WTC11 (cell line): ENCODE measurements at regions not wholly inside any gene's neighbourhood (a gene's known extent, or its start where the extent isn't known, plus 50 kb on each side); places are given as distances from the start of the nearest gene placed in this dataset.

Source experiments
- IRF2 ChIP-seq: sonication (generic); formaldehyde crosslinking; IDR thresholded peaks from 2 replicates; pipeline ENCODE4 v1.8.0; 2022; ENCODE audit warnings: low read depth, missing genetic modification reagents, borderline replicate concordance
- NR1H2 ChIP-seq: sonication (generic); formaldehyde crosslinking; IDR thresholded peaks from 2 replicates; pipeline ENCODE4 v1.9.0; 2021; ENCODE audit warnings: mild to moderate bottlenecking, moderate library complexity, missing genetic modification reagents
- ZNF121 ChIP-seq: sonication (generic); formaldehyde crosslinking; IDR thresholded peaks from 2 replicates; pipeline ENCODE4 v1.8.0; 2023; ENCODE audit warnings: missing genetic modification reagents

- TF ChIP-seq IRF2 (CRISPR knock-in tag), result no peak
- no peak for TF ChIP-seq NR1H2 (CRISPR knock-in tag)
- TF ChIP-seq ZNF121 (CRISPR knock-in tag), result no peak
Measured at GRCh38 chr2:211216221-211216620, 659.8 kb downstream of the CPS1 start.
